H1 (cell line): ENCODE measurements at regions not wholly inside any gene's neighbourhood (a gene's known extent, or its start where the extent isn't known, plus 50 kb on each side); places are given as distances from the start of the nearest gene placed in this dataset.

Experiments used
- CTCF ChIA-PET: fragments of 300-600 bp; sonication (Branson Sonifier 250); formaldehyde crosslinking; loops from one replicate; lab custom pipeline; 2021; ENCODE audit not compliant: partially characterized antibody; lab: Charles Lee
- POLR2A ChIA-PET: fragments of 300-600 bp; sonication (Branson Sonifier 250); formaldehyde crosslinking; loops from one replicate; lab custom pipeline; 2021; ENCODE audit warnings: inconsistent platforms; ENCODE audit not compliant: partially characterized antibody; lab: Charles Lee
- DNase-seq, 2 experiments: peaks; one replicate each; pipeline versions ENCODE4 v3.0.0 to v3.0.0-alpha.2; 2010 to 2022; ENCODE audit warnings: low spot score in 2 of 2, low read depth in 1 of 2, mixed read lengths in 1 of 2
- FAIRE-seq: peaks from 2 replicates; lab custom pipeline; 2011; peaks lifted over from hg19 to GRCh38; lab: Jason Lieb, UNC
- H2AFZ ChIP-seq: 2 replicates; pipeline ENCODE4 v1.8.1; 2012; ENCODE audit warnings: low read length, inconsistent platforms
- H2AK5ac ChIP-seq: 2 replicates; pipeline ENCODE4 v1.6.1; 2013; ENCODE audit warnings: low read depth, low read length
- H2BK120ac ChIP-seq: replicated peaks from 2 replicates; pipeline ENCODE3; 2013; ENCODE audit warnings: low read depth, low read length, inconsistent platforms
- H2BK12ac ChIP-seq: 2 replicates; pipeline ENCODE4 v1.6.1; 2013; ENCODE audit warnings: low read depth, low read length
- H2BK15ac ChIP-seq: 2 replicates; pipeline ENCODE4 v1.6.1; 2013; ENCODE audit warnings: low read length
- H2BK20ac ChIP-seq: 2 replicates; pipeline ENCODE4 v1.6.1; 2013; ENCODE audit warnings: low read length
- H2BK5ac ChIP-seq: 2 replicates; pipeline ENCODE4 v1.6.1; 2013; ENCODE audit warnings: low read depth, low read length
- H3K14ac ChIP-seq: 2 replicates; pipeline ENCODE4 v1.6.1; 2013; ENCODE audit warnings: inconsistent platforms; ENCODE audit not compliant: insufficient read length
- H3K18ac ChIP-seq: 2 replicates; pipeline ENCODE4 v1.6.1; 2013; ENCODE audit warnings: low read length; ENCODE audit errors: extremely low read depth
- H3K23ac ChIP-seq: 2 replicates; pipeline ENCODE4 v1.6.1; 2013; ENCODE audit warnings: inconsistent platforms; ENCODE audit not compliant: insufficient read length
- H3K23me2 ChIP-seq: 2 replicates; pipeline ENCODE4 v1.6.1; 2013; ENCODE audit warnings: low read depth, low read length
- H3K27ac ChIP-seq: 2 replicates; pipeline ENCODE4 v1.6.1; 2011; ENCODE audit warnings: low read depth, low read length, inconsistent platforms
- H3K27me3 ChIP-seq, 4 experiments: replicated peaks in 1 of 4; 1 replicate in 1 of 4; 2 replicates in 3 of 4; pipeline versions ENCODE4 v1.6.1 to v1.8.1; 2011 to 2013; ENCODE audit warnings: low read length in 3 of 4, mild to moderate bottlenecking in 3 of 4, inconsistent platforms in 2 of 4, mixed read lengths in 2 of 4, moderate library complexity in 1 of 4; ENCODE audit not compliant: control insufficient read depth in 3 of 4, insufficient read depth in 3 of 4; ENCODE audit errors: extremely low read depth in 1 of 4
- H3K36me3 ChIP-seq, 4 experiments: 2 replicates each; pipeline versions ENCODE4 v1.6.1 to v1.8.1; 2011 to 2013; ENCODE audit warnings: mild to moderate bottlenecking in 4 of 4, low read length in 3 of 4, moderate library complexity in 2 of 4, control low read depth in 1 of 4, inconsistent platforms in 1 of 4; ENCODE audit not compliant: insufficient read depth in 4 of 4, control insufficient read depth in 2 of 4
- H3K4ac ChIP-seq: replicated peaks from 2 replicates; pipeline ENCODE3; 2013; ENCODE audit warnings: low read length, low read depth, mixed read lengths, inconsistent platforms; ENCODE audit not compliant: insufficient read length
- H3K4me1 ChIP-seq, 4 experiments: replicated peaks in 1 of 4; 1 replicate in 1 of 4; 2 replicates in 3 of 4; pipeline versions ENCODE4 v1.6.1 to v1.8.1; 2011 to 2013; ENCODE audit warnings: low read length in 3 of 4, inconsistent platforms in 2 of 4, mixed read lengths in 1 of 4; ENCODE audit not compliant: insufficient read depth in 4 of 4, control insufficient read depth in 3 of 4
- H3K4me2 ChIP-seq, 2 experiments: 2 replicates each; pipeline versions ENCODE4 v1.6.1 to v1.8.1; 2011 to 2013; ENCODE audit warnings: low read depth in 2 of 2, low read length in 2 of 2, control low read depth in 1 of 2, inconsistent platforms in 1 of 2, mild to moderate bottlenecking in 1 of 2; ENCODE audit not compliant: insufficient read depth in 1 of 2
- H3K4me3 ChIP-seq, 4 experiments: fragments of 200-600, 300-600 bp in 1 of 4; sonication (generic), shearing (Covaris generic), sonication (Bioruptor Twin) in 1 of 4; 2 replicates each; pipeline versions ENCODE4 v1.5.1 to v1.8.1; 2011 to 2016; ENCODE audit warnings: low read length in 4 of 4, low read depth in 3 of 4, control low read depth in 2 of 4, inconsistent platforms in 2 of 4, mild to moderate bottlenecking in 2 of 4, mixed read lengths in 1 of 4, moderate library complexity in 1 of 4; ENCODE audit not compliant: insufficient read depth in 2 of 4; ENCODE audit errors: extremely low read depth in 1 of 4
- H3K56ac ChIP-seq: replicated peaks from 2 replicates; pipeline ENCODE3; 2013; ENCODE audit warnings: low read depth, mild to moderate bottlenecking, mixed read lengths, low read length, inconsistent platforms; ENCODE audit not compliant: insufficient read length
- H3K79me1 ChIP-seq: 2 replicates; pipeline ENCODE4 v1.6.1; 2013; ENCODE audit warnings: low read depth, low read length, control low read depth
- H3K79me2 ChIP-seq, 2 experiments: 2 replicates each; pipeline versions ENCODE4 v1.6.1 to v1.8.1; 2012 to 2013; ENCODE audit warnings: low read length in 2 of 2, mild to moderate bottlenecking in 2 of 2, inconsistent platforms in 1 of 2; ENCODE audit not compliant: insufficient read depth in 2 of 2, control insufficient read depth in 1 of 2
- H3K9ac ChIP-seq, 4 experiments: replicated peaks in 1 of 4; 1 replicate in 1 of 4; 2 replicates in 3 of 4; pipeline versions ENCODE4 v1.6.1 to v1.8.1; 2011 to 2013; ENCODE audit warnings: low read depth in 3 of 4, low read length in 3 of 4, control low read depth in 2 of 4, mild to moderate bottlenecking in 2 of 4, moderate library complexity in 2 of 4, inconsistent platforms in 1 of 4; ENCODE audit errors: extremely low read depth in 1 of 4
- H3K9me3 ChIP-seq, 2 experiments: 2 replicates each; pipeline versions ENCODE4 v1.6.1 to v1.8.1; 2012 to 2013; ENCODE audit warnings: mild to moderate bottlenecking in 2 of 2, moderate library complexity in 2 of 2, control low read depth in 1 of 2, inconsistent platforms in 1 of 2, low read depth in 1 of 2, low read length in 1 of 2, mixed read lengths in 1 of 2; ENCODE audit not compliant: insufficient read depth in 2 of 2
- H4K20me1 ChIP-seq, 2 experiments: replicated peaks in 1 of 2; 2 replicates each; pipeline versions ENCODE3 to v1.8.1; 2011 to 2013; ENCODE audit warnings: inconsistent platforms in 2 of 2, low read length in 2 of 2, mild to moderate bottlenecking in 1 of 2; ENCODE audit not compliant: insufficient read depth in 2 of 2, control insufficient read depth in 1 of 2
- H4K5ac ChIP-seq: 2 replicates; pipeline ENCODE4 v1.6.1; 2013; ENCODE audit warnings: low read length, low read depth, mixed read lengths, inconsistent platforms; ENCODE audit not compliant: insufficient read length
- H4K8ac ChIP-seq: 2 replicates; pipeline ENCODE4 v1.8.0; 2013; ENCODE audit warnings: mild to moderate bottlenecking, moderate library complexity, low read length, inconsistent platforms; ENCODE audit not compliant: insufficient read depth; ENCODE audit errors: extremely low read depth
- H4K91ac ChIP-seq: replicated peaks from 2 replicates; pipeline ENCODE3; 2013; ENCODE audit warnings: low read length, mixed read lengths, inconsistent platforms; ENCODE audit not compliant: insufficient read length
- EP300 ChIP-seq, 2 experiments: IDR thresholded peaks; 1 replicate in 1 of 2; 2 replicates in 1 of 2; pipeline ENCODE4 v1.6.1; 2011 to 2012; ENCODE audit warnings: low read depth in 2 of 2, low read length in 2 of 2, mild to moderate bottlenecking in 2 of 2, borderline replicate concordance in 1 of 2, inconsistent platforms in 1 of 2, moderate library complexity in 1 of 2
- JUN ChIP-seq: IDR thresholded peaks from 2 replicates; pipeline ENCODE4 v1.6.1; 2011; ENCODE audit warnings: low read depth, mild to moderate bottlenecking, improper control_type of control experiment, low read length
- RBBP5 ChIP-seq: IDR thresholded peaks from 2 replicates; pipeline ENCODE4 v1.7.1; 2012; ENCODE audit warnings: low read depth, mild to moderate bottlenecking, inconsistent platforms, low read length, moderate library complexity, borderline replicate concordance
- RFX5 ChIP-seq: IDR thresholded peaks from 2 replicates; pipeline ENCODE4 v1.6.1; 2011; ENCODE audit warnings: low read depth, low read length, improper control_type of control experiment, borderline replicate concordance
- SIX5 ChIP-seq: IDR thresholded peaks from 2 replicates; pipeline ENCODE4 v1.6.1; 2011; ENCODE audit warnings: mild to moderate bottlenecking, low read depth, low read length
- TBP ChIP-seq: IDR thresholded peaks from 2 replicates; pipeline ENCODE4 v1.6.1; 2011; ENCODE audit warnings: low read depth, low read length, improper control_type of control experiment
- WGBS, 2 experiments: shearing (Covaris generic) in 1 of 2; methylation state at CpG; one replicate each; pipeline versions ENCODE4 v1.1.6 to v1.1.7; 2013 to 2015; ENCODE audit warnings: low lambda C conversion rate in 2 of 2, mixed read lengths in 2 of 2, inconsistent platforms in 1 of 2, low coverage in 1 of 2, missing lambda C conversion rate in 1 of 2; ENCODE audit not compliant: insufficient replicate concordance in 2 of 2, insufficient coverage in 1 of 2, insufficient read length in 1 of 2; ENCODE audit errors: extremely low coverage in 1 of 2, missing lambda C conversion rate in 1 of 2; 5-methylcytosine and 5-hydroxymethylcytosine counted together
- TF ChIP-seq, protein P1 (sequence below): IDR thresholded peaks from 2 replicates; pipeline ENCODE4 v1.6.1; 2012; ENCODE audit warnings: inconsistent platforms
- TF ChIP-seq, protein P2 (sequence below): IDR thresholded peaks from 2 replicates; pipeline ENCODE4 v1.6.1; 2011; ENCODE audit warnings: low read length, improper control_type of control experiment

DNA sequence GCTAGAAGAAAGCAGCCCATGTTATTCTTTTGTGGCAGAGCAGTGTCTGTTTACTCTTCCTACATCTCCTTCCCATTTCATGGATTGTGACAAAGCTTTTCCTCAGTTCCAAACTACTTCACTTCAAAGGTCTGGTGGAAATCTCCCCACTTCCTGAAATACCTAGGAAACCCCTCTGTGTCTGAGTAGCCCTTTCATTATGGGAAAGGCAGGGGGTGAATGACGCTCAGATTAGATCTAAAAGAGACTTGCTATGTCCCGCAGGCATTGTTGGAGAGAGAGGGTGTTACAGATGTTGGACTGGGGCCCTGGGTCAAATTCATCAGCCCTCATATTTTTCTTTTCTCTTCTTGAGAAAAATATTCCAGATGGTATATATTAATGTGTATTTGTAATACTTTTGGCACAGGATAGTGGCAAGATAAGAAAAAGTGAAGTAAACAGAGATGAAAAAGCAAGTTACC is 675.0 kb downstream of the IRS1 start:
- Histone ChIP-seq H2BK20ac (no peak overlapping the region), H3K27me3 (no peaks in the 10 kb centered on the region), H3K36me3 (no peaks in the 10 kb centered on the region), H2BK15ac (no peak overlapping the region), H3K27ac (no peak overlapping the region), H3K14ac (no peak overlapping the region), H4K91ac (no peak overlapping the region), H3K23ac (no peak overlapping the region), H2AFZ (no peak overlapping the region), H2BK120ac (no peak overlapping the region), H3K79me1 (no peaks in the 10 kb centered on the region), H3K23me2 (no peaks in the 10 kb centered on the region), H3K79me2 (no peaks in the 10 kb centered on the region), H2AK5ac (no peak overlapping the region), H3K4me1 (no peaks in the 10 kb centered on the region; a peak in 1 of 7 replicates), H3K9ac (no peak overlapping the region), H2BK12ac (no peak overlapping the region), H3K18ac (no peak overlapping the region), H3K56ac (no peak overlapping the region), H2BK5ac (no peak overlapping the region), H4K8ac (no peak overlapping the region), H3K9me3 (no peaks in the 10 kb centered on the region), H4K20me1 (no peaks in the 10 kb centered on the region), H4K5ac (no peak overlapping the region), H3K4ac (no peak overlapping the region), H3K4me2 (no peak overlapping the region), H3K4me3 (no peak overlapping the region)
- 70% methylated on average over 2 of the region's 2 CpGs; no CpG with 5 or more reads in 1 of the 2 experiments for WGBS, 2 experiments
- CTCF ChIA-PET, result no interaction called here
- POLR2A ChIA-PET, result no interaction called here
- FAIRE-seq (no peak), DNase-seq (no peak)
- no peak for TF ChIP-seq RBBP5
- TF ChIP-seq, protein P1, sequence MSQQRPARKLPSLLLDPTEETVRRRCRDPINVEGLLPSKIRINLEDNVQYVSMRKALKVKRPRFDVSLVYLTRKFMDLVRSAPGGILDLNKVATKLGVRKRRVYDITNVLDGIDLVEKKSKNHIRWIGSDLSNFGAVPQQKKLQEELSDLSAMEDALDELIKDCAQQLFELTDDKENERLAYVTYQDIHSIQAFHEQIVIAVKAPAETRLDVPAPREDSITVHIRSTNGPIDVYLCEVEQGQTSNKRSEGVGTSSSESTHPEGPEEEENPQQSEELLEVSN, result no peak
- TF ChIP-seq JUN, result no peak
- no peak for TF ChIP-seq SIX5
- TF ChIP-seq TBP, result no peak
- no peak for TF ChIP-seq EP300 (IDR thresholded peaks at IDR 0.05; ENCODE audit: borderline replicate concordance in 1 of 2, low read depth in 2 of 2, low read length in 2 of 2)
- TF ChIP-seq, protein P2, sequence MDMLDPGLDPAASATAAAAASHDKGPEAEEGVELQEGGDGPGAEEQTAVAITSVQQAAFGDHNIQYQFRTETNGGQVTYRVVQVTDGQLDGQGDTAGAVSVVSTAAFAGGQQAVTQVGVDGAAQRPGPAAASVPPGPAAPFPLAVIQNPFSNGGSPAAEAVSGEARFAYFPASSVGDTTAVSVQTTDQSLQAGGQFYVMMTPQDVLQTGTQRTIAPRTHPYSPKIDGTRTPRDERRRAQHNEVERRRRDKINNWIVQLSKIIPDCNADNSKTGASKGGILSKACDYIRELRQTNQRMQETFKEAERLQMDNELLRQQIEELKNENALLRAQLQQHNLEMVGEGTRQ, result no peak
- TF ChIP-seq RFX5, result no peak
